SU-DHL-6 (cell line): ENCODE measurements at regions not wholly inside any gene's neighbourhood (a gene's known extent, or its start where the extent isn't known, plus 50 kb on each side); places are given as distances from the start of the nearest gene placed in this dataset.
"Not testable (repeated sequence)": the region's sequence is repeated elsewhere in the genome, so short reads cannot be mapped to it uniquely, and the experiment has no call there.

Experiments
- H2AFZ ChIP-seq: fragments of 200-600 bp; sonication (generic); 2 replicates; pipeline ENCODE4 v1.6.1; 2014; ENCODE audit warnings: low read depth, mild to moderate bottlenecking, moderate library complexity, mixed read lengths, antibody characterized with exemption, low read length; ENCODE audit not compliant: severe bottlenecking
- H3F3A ChIP-seq: fragments of 200-600 bp; shearing (Covaris generic); 2 replicates; pipeline ENCODE4 v1.6.0; 2016; ENCODE audit warnings: antibody characterized with exemption, mild to moderate bottlenecking; ENCODE audit not compliant: insufficient read depth
- H3K27ac ChIP-seq: fragments of 200-600 bp; sonication (generic); 2 replicates; pipeline ENCODE4 v1.5.1; 2016; ENCODE audit warnings: low read depth, mild to moderate bottlenecking, low read length, moderate library complexity, mixed read lengths
- H3K27me3 ChIP-seq: fragments of 200-600 bp; sonication (generic), shearing (Covaris generic); 2 replicates; pipeline ENCODE4 v1.6.0; 2014; ENCODE audit warnings: mild to moderate bottlenecking, low read length
- H3K36me3 ChIP-seq: fragments of 200-600 bp; sonication (generic); 2 replicates; pipeline ENCODE4 v1.6.1; 2014; ENCODE audit warnings: mild to moderate bottlenecking, low read length, mixed read lengths
- H3K4me2 ChIP-seq: fragments of 300-600, 200-600 bp; shearing (Covaris generic), sonication (generic); 2 replicates; pipeline ENCODE4 v1.6.0; 2014; ENCODE audit warnings: low read length, low read depth, mild to moderate bottlenecking; ENCODE audit not compliant: poor library complexity, severe bottlenecking
- H3K4me3 ChIP-seq: fragments of 200-600 bp; sonication (generic); 2 replicates; pipeline ENCODE4 v1.5.1; 2014; ENCODE audit warnings: antibody characterized with exemption, low read length, mild to moderate bottlenecking, mixed read lengths; ENCODE audit not compliant: insufficient read depth, poor library complexity, severe bottlenecking
- H3K79me2 ChIP-seq: fragments of 200-600 bp; sonication (generic); 2 replicates; pipeline ENCODE4 v1.6.1; 2014; ENCODE audit warnings: mild to moderate bottlenecking, low read length, moderate library complexity; ENCODE audit not compliant: insufficient read depth
- H3K9ac ChIP-seq: fragments of 200-600 bp; sonication (generic); 2 replicates; pipeline ENCODE4 v1.7.0; 2014; ENCODE audit warnings: mild to moderate bottlenecking, low read length
- H3K9me2 ChIP-seq: fragments of 200-600 bp; sonication (generic); replicated peaks from 2 replicates; pipeline ENCODE4 v1.6.1; 2014; ENCODE audit warnings: low read length; ENCODE audit not compliant: insufficient read depth
- H3K9me3 ChIP-seq: fragments of 200-600 bp; sonication (generic); 2 replicates; pipeline ENCODE4 v1.6.1; 2014; ENCODE audit warnings: low read length, mixed read lengths; ENCODE audit not compliant: insufficient read depth
- H4K20me1 ChIP-seq: fragments of 200-600 bp; sonication (generic); 2 replicates; pipeline ENCODE4 v1.6.1; 2014; ENCODE audit warnings: low read depth, mild to moderate bottlenecking, antibody characterized with exemption, low read length, moderate library complexity, mixed read lengths
- CTCF ChIP-seq: fragments of 200-600 bp; sonication (generic); IDR thresholded peaks from one replicate; pipeline ENCODE4 v1.5.1; 2017; ENCODE audit warnings: antibody characterized with exemption, mild to moderate bottlenecking, low read length, moderate library complexity; ENCODE audit not compliant: insufficient read depth, poor library complexity, severe bottlenecking
- EZH2phosphoT487 ChIP-seq: fragments of 200-600 bp; sonication (generic), shearing (Covaris generic); conservative IDR thresholded peaks from 2 replicates; pipeline ENCODE4 v1.6.1; 2018; ENCODE audit warnings: mild to moderate bottlenecking, antibody characterized with exemption, low read length, moderate library complexity, mixed read lengths

GRCh38 chr1:9442986-9443385 is 96.3 kb upstream of the SLC25A33 start:
- no peak overlapping the region for H3K27ac ChIP-seq
- no peak overlapping the region for H2AFZ ChIP-seq

GRCh38 chr1:9443913-9444445 is 95.3 kb upstream of the SLC25A33 start:
- Histone ChIP-seq H3K27me3 (no peaks in the 10 kb centered on the region), H3K9ac (no peak overlapping the region), H3K9me3 (no peaks in the 10 kb centered on the region), H3K36me3 (no peaks in the 10 kb centered on the region), H3K27ac (no peak overlapping the region), H4K20me1 (no peaks in the 10 kb centered on the region), H3K9me2 (no peaks in the 10 kb centered on the region), H3F3A (no peaks in the 10 kb centered on the region), H3K4me2 (no peak overlapping the region), H3K4me3 (no peak overlapping the region), H3K79me2 (no peaks in the 10 kb centered on the region), H2AFZ (no peak overlapping the region)
- no peak for TF ChIP-seq CTCF
- TF ChIP-seq EZH2phosphoT487 = no peak

More at GRCh38 chr1:9442986-9443385, 96.3 kb upstream of the SLC25A33 start:
- Histone ChIP-seq H4K20me1 (no peaks in the 10 kb centered on the region), H3K9me2 (no peaks in the 10 kb centered on the region), H3F3A (no peaks in the 10 kb centered on the region), H3K9ac (no peak overlapping the region), H3K36me3 (no peaks in the 10 kb centered on the region), H3K9me3 (no peaks in the 10 kb centered on the region), H3K4me3 (no peak overlapping the region), H3K4me2 (no peak overlapping the region), H3K79me2 (no peaks in the 10 kb centered on the region), H3K27me3 (no peaks in the 10 kb centered on the region)
- TF ChIP-seq CTCF = no peak
- TF ChIP-seq EZH2phosphoT487 = no peak

GRCh38 chr1:9444532-9444931 is 94.7 kb upstream of the SLC25A33 start:
- H4K20me1 ChIP-seq = no peaks in the 10 kb centered on the region
- no peaks in the 10 kb centered on the region for H3K36me3 ChIP-seq
- no peak overlapping the region for H3K4me2 ChIP-seq
- H3K27ac ChIP-seq = no peak overlapping the region
- H3K4me3 ChIP-seq = no peak overlapping the region
- H3K79me2 ChIP-seq = no peaks in the 10 kb centered on the region
- no peak for TF ChIP-seq EZH2phosphoT487
- H3K9me2 ChIP-seq = no peaks in the 10 kb centered on the region
- no peaks in the 10 kb centered on the region for H3K27me3 ChIP-seq
- no peaks in the 10 kb centered on the region for H3F3A ChIP-seq
- H3K9ac ChIP-seq = no peak overlapping the region
- H3K9me3 ChIP-seq = no peaks in the 10 kb centered on the region
- H2AFZ ChIP-seq = no peak overlapping the region

- H3K27me3 ChIP-seq, H3K4me3 ChIP-seq, H3K36me3 ChIP-seq, H3K79me2 ChIP-seq, H3K9ac ChIP-seq, H3K9me2 ChIP-seq, H3K9me3 ChIP-seq, H2AFZ ChIP-seq, H3K27ac ChIP-seq, H3F3A ChIP-seq, H3K4me2 ChIP-seq, H4K20me1 ChIP-seq: not testable (repeated sequence)
Measured at GRCh38 chr1:9445081-9445480, 94.2 kb upstream of the SLC25A33 start.
